HCT116 (cell line): ENCODE measurements at regions not wholly inside any gene's neighbourhood (a gene's known extent, or its start where the extent isn't known, plus 50 kb on each side); places are given as distances from the start of the nearest gene placed in this dataset.

Experiments
- ATAC-seq: fragments of 200-7000 bp; cut with Tn5 transposase; 2 replicates; pipeline ENCODE4 v1.9.1; 2020; ENCODE audit warnings: mild to moderate bottlenecking, moderate library complexity
- BruUV-seq: library from RNA; stranded (reverse); fragments of 400-500 nt; replicated peaks from 2 replicates; lab custom pipeline; 2021; lab: Mats Ljungman, UMichigan
- CTCF ChIA-PET: fragments of 300-600 bp; sonication (Branson Sonifier 250); formaldehyde crosslinking; loops from one replicate; lab custom pipeline; 2021; ENCODE audit warnings: antibody characterized with exemption; lab: Charles Lee
- POLR2A ChIA-PET: fragments of 300-600, 350-600 bp; sonication (Branson Sonifier 250); formaldehyde crosslinking; loops from one replicate; lab custom pipeline; 2021; ENCODE audit warnings: antibody characterized with exemption; lab: Charles Lee
- RAD21 ChIA-PET, 2 experiments: fragments of 300-600 bp; sonication (Branson Sonifier 250); formaldehyde crosslinking; loops; one replicate each; lab custom pipeline; 2023; ENCODE audit warnings: low total read pairs in 2 of 2; ENCODE audit not compliant: uncharacterized antibody in 2 of 2, unreplicated experiment in 2 of 2, low non-redundant PET in 1 of 2; lab: Charles Lee
- DNase-seq: peaks from one replicate; pipeline ENCODE4 v3.0.0-alpha.2; 2010; ENCODE audit warnings: low read depth, low spot score
- H2AFZ ChIP-seq: fragments of 200-600 bp; shearing (Covaris generic), sonication (generic); 2 replicates; pipeline ENCODE4 v1.6.1; 2017; ENCODE audit warnings: low read depth, mixed run types, mixed read lengths, antibody characterized with exemption, low read length; ENCODE audit not compliant: poor library complexity, severe bottlenecking
- H3K27ac ChIP-seq: 2 replicates; pipeline ENCODE4 v1.5.1; 2012; ENCODE audit warnings: low read depth, low read length
- H3K27me3 ChIP-seq: fragments of 200-600 bp; sonication (generic); 2 replicates; pipeline ENCODE4 v1.6.1; 2016; ENCODE audit warnings: mixed run types, low read length, mixed read lengths; ENCODE audit not compliant: insufficient read depth
- H3K36me3 ChIP-seq, 2 experiments: fragments of 200-500 bp in 1 of 2; fragments of 200-600 bp in 1 of 2; sonication (Bioruptor generic) in 1 of 2; sonication (generic) in 1 of 2; 2 replicates each; pipeline versions ENCODE4 v1.5.1 to v1.6.1; 2014 to 2016; ENCODE audit warnings: low read length in 2 of 2, inconsistent platforms in 1 of 2, mixed read lengths in 1 of 2, mixed run types in 1 of 2; ENCODE audit not compliant: insufficient read depth in 2 of 2, control insufficient read depth in 1 of 2
- H3K4me1 ChIP-seq, 2 experiments: fragments of 200-600 bp in 1 of 2; sonication (generic) in 1 of 2; 2 replicates each; pipeline versions ENCODE4 v1.5.1 to v1.6.1; 2012 to 2017; ENCODE audit warnings: low read length in 2 of 2, inconsistent platforms in 1 of 2, mild to moderate bottlenecking in 1 of 2, mixed read lengths in 1 of 2, mixed run types in 1 of 2, moderate library complexity in 1 of 2; ENCODE audit not compliant: insufficient read depth in 2 of 2, control insufficient read depth in 1 of 2
- H3K4me2 ChIP-seq: fragments of 200-600 bp; sonication (generic); 2 replicates; pipeline ENCODE4 v1.6.1; 2017; ENCODE audit warnings: mixed run types, low read length, mixed read lengths
- H3K4me3 ChIP-seq, 2 experiments: fragments of 200-600 bp in 1 of 2; sonication (generic) in 1 of 2; replicated peaks in 1 of 2; 2 replicates each; pipeline ENCODE4 v1.5.1; 2011 to 2016; ENCODE audit warnings: low read length in 2 of 2, control low read depth in 1 of 2, low read depth in 1 of 2, mild to moderate bottlenecking in 1 of 2, mixed read lengths in 1 of 2, mixed run types in 1 of 2
- H3K79me2 ChIP-seq: fragments of 200-600 bp; sonication (generic); 2 replicates; pipeline ENCODE4 v1.6.1; 2017; ENCODE audit warnings: mild to moderate bottlenecking, mixed run types, low read length, moderate library complexity, mixed read lengths; ENCODE audit not compliant: insufficient read depth
- H3K9ac ChIP-seq: fragments of 200-600 bp; sonication (generic); 2 replicates; pipeline ENCODE4 v1.6.1; 2016; ENCODE audit warnings: low read length, mixed read lengths
- H3K9me2 ChIP-seq: fragments of 200-600 bp; sonication (generic), shearing (Covaris generic); 2 replicates; pipeline ENCODE4 v1.6.1; 2017; ENCODE audit warnings: mixed run types, mild to moderate bottlenecking, moderate library complexity; ENCODE audit not compliant: insufficient read depth
- H3K9me3 ChIP-seq, 2 experiments: fragments of 200-500 bp in 1 of 2; fragments of 200-600 bp in 1 of 2; sonication (Bioruptor generic) in 1 of 2; sonication (generic) in 1 of 2; 2 replicates each; pipeline ENCODE4 v1.6.1; 2014 to 2017; ENCODE audit warnings: low read length in 2 of 2, mixed read lengths in 2 of 2, inconsistent platforms in 1 of 2, low read depth in 1 of 2, mild to moderate bottlenecking in 1 of 2, mixed run types in 1 of 2, moderate library complexity in 1 of 2; ENCODE audit not compliant: control insufficient read depth in 1 of 2, insufficient read depth in 1 of 2
- H4K20me1 ChIP-seq: fragments of 200-600 bp; sonication (generic), shearing (Covaris generic); 2 replicates; pipeline ENCODE4 v1.6.1; 2017; ENCODE audit warnings: mixed run types, mild to moderate bottlenecking, moderate library complexity; ENCODE audit not compliant: insufficient read depth
- CBX3 ChIP-seq: IDR thresholded peaks from 2 replicates; pipeline ENCODE4 v1.6.1; 2012; ENCODE audit warnings: low read depth
- CEBPB ChIP-seq: IDR thresholded peaks from 2 replicates; pipeline ENCODE4 v1.6.1; 2012; ENCODE audit warnings: low read depth
- EGR1 ChIP-seq: IDR thresholded peaks from 2 replicates; pipeline ENCODE4 v1.6.1; 2012; ENCODE audit warnings: low read depth
- ELF1 ChIP-seq: IDR thresholded peaks from 2 replicates; pipeline ENCODE4 v1.6.1; 2012; ENCODE audit warnings: low read depth, borderline replicate concordance
- FOSL1 ChIP-seq: IDR thresholded peaks from 2 replicates; pipeline ENCODE4 v1.6.1; 2012; ENCODE audit warnings: low read depth
- POLR2A ChIP-seq: IDR thresholded peaks from 2 replicates; pipeline ENCODE4 v1.7.0; 2011; ENCODE audit warnings: borderline replicate concordance; ENCODE audit not compliant: insufficient read depth, insufficient read length; ENCODE audit errors: extremely low read depth
- SIN3A ChIP-seq: IDR thresholded peaks from 2 replicates; pipeline ENCODE4 v1.6.1; 2012; ENCODE audit warnings: low read depth
- TCF7L2 ChIP-seq: IDR thresholded peaks from 2 replicates; pipeline ENCODE4 v1.7.0; 2011; ENCODE audit warnings: borderline replicate concordance, inconsistent platforms; ENCODE audit not compliant: insufficient read depth, insufficient read length; ENCODE audit errors: extremely low read depth
- YY1 ChIP-seq: IDR thresholded peaks from 2 replicates; pipeline ENCODE4 v1.6.1; 2011; ENCODE audit warnings: low read length, low read depth, moderate library complexity, mild to moderate bottlenecking; ENCODE audit not compliant: insufficient replicate concordance; ENCODE audit errors: extremely low read depth
- ZFX ChIP-seq: fragments of 450-650 bp; IDR thresholded peaks from 2 replicates; pipeline ENCODE4 v1.6.1; 2017
- ZNF274 ChIP-seq: fragments of 200-500 bp; sonication (Bioruptor generic); IDR thresholded peaks from 2 replicates; pipeline ENCODE4 v1.6.1; 2014; ENCODE audit warnings: mild to moderate bottlenecking, low read depth, low read length, inconsistent platforms
- intact Hi-C: fragments of 100-400 bp; cut with micrococcal nuclease; formaldehyde crosslinking; loops from 2 replicates; pipeline ENCODE4 v1.10.0; 2022
- TF ChIP-seq, protein P1 (sequence below): IDR thresholded peaks from 2 replicates; pipeline ENCODE4 v1.6.1; 2012
- TF ChIP-seq, protein P2 (sequence below): IDR thresholded peaks from 2 replicates; pipeline ENCODE4 v1.6.1; 2012; ENCODE audit warnings: low read depth

DNA sequence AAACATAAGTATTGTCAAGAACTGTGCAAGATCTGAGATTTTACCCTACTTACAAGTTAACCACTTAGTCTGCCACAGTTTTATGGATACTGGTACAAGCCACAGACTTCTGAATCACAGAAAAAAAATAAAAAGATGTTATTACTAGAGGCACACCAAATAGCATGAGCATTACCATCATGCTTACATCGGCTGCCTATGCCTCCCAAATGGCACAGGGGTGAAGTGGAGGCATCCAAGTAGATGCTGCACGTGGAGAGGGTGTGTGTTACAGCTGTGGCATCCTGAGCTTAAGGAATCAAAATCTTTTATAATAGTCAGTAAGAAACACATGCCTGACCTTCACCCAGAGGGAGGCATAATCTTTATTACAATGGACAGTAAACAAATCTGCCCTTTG is 207.8 kb downstream of the TFEC start:
- Histone ChIP-seq H3K9me3 (no peaks in the 10 kb centered on the region), H3K27ac (no peak overlapping the region), H3K9me2 (no peaks in the 10 kb centered on the region), H2AFZ (no peak overlapping the region), H3K36me3 (no peaks in the 10 kb centered on the region), H3K27me3 (no peaks in the 10 kb centered on the region), H3K4me2 (no peak overlapping the region), H3K4me1 (no peaks in the 10 kb centered on the region), H3K4me3 (no peak overlapping the region), H4K20me1 (no peaks in the 10 kb centered on the region), H3K9ac (no peak overlapping the region), H3K79me2 (no peaks in the 10 kb centered on the region)
- TF ChIP-seq CEBPB, result no peak
- TF ChIP-seq ELF1, result no peak
- no peak for TF ChIP-seq YY1
- TF ChIP-seq, protein P1, sequence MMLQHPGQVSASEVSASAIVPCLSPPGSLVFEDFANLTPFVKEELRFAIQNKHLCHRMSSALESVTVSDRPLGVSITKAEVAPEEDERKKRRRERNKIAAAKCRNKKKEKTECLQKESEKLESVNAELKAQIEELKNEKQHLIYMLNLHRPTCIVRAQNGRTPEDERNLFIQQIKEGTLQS, result no peak
- no peak for TF ChIP-seq SIN3A
- no peak for TF ChIP-seq POLR2A
- no peak for TF ChIP-seq EGR1
- TF ChIP-seq TCF7L2, result no peak
- no peak for TF ChIP-seq ZNF274
- no peak for TF ChIP-seq CBX3
- TF ChIP-seq ZFX, result no peak
- no peak for TF ChIP-seq FOSL1
- TF ChIP-seq, protein P2, sequence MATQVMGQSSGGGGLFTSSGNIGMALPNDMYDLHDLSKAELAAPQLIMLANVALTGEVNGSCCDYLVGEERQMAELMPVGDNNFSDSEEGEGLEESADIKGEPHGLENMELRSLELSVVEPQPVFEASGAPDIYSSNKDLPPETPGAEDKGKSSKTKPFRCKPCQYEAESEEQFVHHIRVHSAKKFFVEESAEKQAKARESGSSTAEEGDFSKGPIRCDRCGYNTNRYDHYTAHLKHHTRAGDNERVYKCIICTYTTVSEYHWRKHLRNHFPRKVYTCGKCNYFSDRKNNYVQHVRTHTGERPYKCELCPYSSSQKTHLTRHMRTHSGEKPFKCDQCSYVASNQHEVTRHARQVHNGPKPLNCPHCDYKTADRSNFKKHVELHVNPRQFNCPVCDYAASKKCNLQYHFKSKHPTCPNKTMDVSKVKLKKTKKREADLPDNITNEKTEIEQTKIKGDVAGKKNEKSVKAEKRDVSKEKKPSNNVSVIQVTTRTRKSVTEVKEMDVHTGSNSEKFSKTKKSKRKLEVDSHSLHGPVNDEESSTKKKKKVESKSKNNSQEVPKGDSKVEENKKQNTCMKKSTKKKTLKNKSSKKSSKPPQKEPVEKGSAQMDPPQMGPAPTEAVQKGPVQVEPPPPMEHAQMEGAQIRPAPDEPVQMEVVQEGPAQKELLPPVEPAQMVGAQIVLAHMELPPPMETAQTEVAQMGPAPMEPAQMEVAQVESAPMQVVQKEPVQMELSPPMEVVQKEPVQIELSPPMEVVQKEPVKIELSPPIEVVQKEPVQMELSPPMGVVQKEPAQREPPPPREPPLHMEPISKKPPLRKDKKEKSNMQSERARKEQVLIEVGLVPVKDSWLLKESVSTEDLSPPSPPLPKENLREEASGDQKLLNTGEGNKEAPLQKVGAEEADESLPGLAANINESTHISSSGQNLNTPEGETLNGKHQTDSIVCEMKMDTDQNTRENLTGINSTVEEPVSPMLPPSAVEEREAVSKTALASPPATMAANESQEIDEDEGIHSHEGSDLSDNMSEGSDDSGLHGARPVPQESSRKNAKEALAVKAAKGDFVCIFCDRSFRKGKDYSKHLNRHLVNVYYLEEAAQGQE, result no peak
- intact Hi-C loops, result no loop called here
- RAD21 ChIA-PET, result no interaction called here
- DNase-seq, result no peak
- BruUV-seq, result no TSS peak
- CTCF ChIA-PET, result no interaction called here
- POLR2A ChIA-PET, result no interaction called here
- no peak for ATAC-seq
